WTC11 (cell line): ENCODE measurements at regions not wholly inside any gene's neighbourhood (a gene's known extent, or its start where the extent isn't known, plus 50 kb on each side); places are given as distances from the start of the nearest gene placed in this dataset.

Experiments used
- ATAC-seq: fragments of 200-7000 bp; cut with Tn5 transposase; 2 replicates; pipeline ENCODE4 v1.10.0; 2021; ENCODE audit warnings: mild to moderate bottlenecking, moderate library complexity
- CTCF ChIA-PET: fragments of 300-600 bp; sonication (Branson Sonifier 250); formaldehyde crosslinking; loops from one replicate; lab custom pipeline; 2021; ENCODE audit warnings: antibody characterized with exemption; lab: Charles Lee
- POLR2A ChIA-PET: fragments of 350-600 bp; sonication (Branson Sonifier 250); formaldehyde crosslinking; loops from one replicate; lab custom pipeline; 2021; ENCODE audit warnings: antibody characterized with exemption; lab: Charles Lee
- DNase-seq: peaks from one replicate; pipeline ENCODE4 v3.0.0; 2021; ENCODE audit warnings: low spot score
- H3K27ac Mint-ChIP-seq: 2 replicates; pipeline ENCODE4 v1.8.0; 2021; ENCODE audit warnings: mixed read lengths
- H3K27me3 Mint-ChIP-seq: 2 replicates; pipeline ENCODE4 v1.8.0; 2021; ENCODE audit warnings: low read depth, mild to moderate bottlenecking, moderate library complexity, mixed read lengths
- H3K36me3 Mint-ChIP-seq: 2 replicates; pipeline ENCODE4 v1.8.0; 2021; ENCODE audit warnings: mixed read lengths
- H3K4me1 Mint-ChIP-seq: 2 replicates; pipeline ENCODE4 v1.8.0; 2022; ENCODE audit warnings: mixed read lengths
- H3K4me3 Mint-ChIP-seq: 2 replicates; pipeline ENCODE4 v1.8.0; 2021; ENCODE audit warnings: mild to moderate bottlenecking, moderate library complexity, mixed read lengths
- H3K9me3 Mint-ChIP-seq: 2 replicates; pipeline ENCODE4 v1.8.0; 2021; ENCODE audit warnings: mixed read lengths
- ARID4B ChIP-seq: sonication (generic); formaldehyde crosslinking; IDR thresholded peaks from 2 replicates; pipeline ENCODE4 v1.8.0; 2023; ENCODE audit warnings: missing genetic modification reagents, mild to moderate bottlenecking, borderline replicate concordance
- CREB1 ChIP-seq: sonication (generic); formaldehyde crosslinking; IDR thresholded peaks from 2 replicates; pipeline ENCODE4 v1.8.0; 2023; ENCODE audit warnings: mild to moderate bottlenecking, missing genetic modification reagents
- E2F4 ChIP-seq: sonication (generic); formaldehyde crosslinking; IDR thresholded peaks from 2 replicates; pipeline ENCODE4 v1.8.1; 2022; ENCODE audit warnings: low read depth, mild to moderate bottlenecking, moderate library complexity, missing genetic modification reagents, borderline replicate concordance
- FOXJ3 ChIP-seq: sonication (generic); formaldehyde crosslinking; IDR thresholded peaks from 2 replicates; pipeline ENCODE4 v1.9.0; 2021; ENCODE audit warnings: missing genetic modification reagents, mild to moderate bottlenecking, borderline replicate concordance
- FOXP4 ChIP-seq: sonication (generic); formaldehyde crosslinking; IDR thresholded peaks from 2 replicates; pipeline ENCODE4 v1.8.0; 2022; ENCODE audit warnings: mild to moderate bottlenecking, missing genetic modification reagents
- GTF2I ChIP-seq: fragments of 250-450 bp; sonication (Bioruptor Pico); conservative IDR thresholded peaks from 2 replicates; pipeline ENCODE4 v1.4.0; 2021; ENCODE audit warnings: mild to moderate bottlenecking
- HMGXB4 ChIP-seq: sonication (generic); formaldehyde crosslinking; IDR thresholded peaks from 2 replicates; pipeline ENCODE4 v1.8.1; 2023; ENCODE audit warnings: mild to moderate bottlenecking, moderate library complexity, missing genetic modification reagents
- MAX ChIP-seq: sonication (generic); formaldehyde crosslinking; IDR thresholded peaks from 2 replicates; pipeline ENCODE4 v1.8.0; 2022; ENCODE audit warnings: mild to moderate bottlenecking, missing genetic modification reagents
- MXD4 ChIP-seq: fragments of 250-450 bp; sonication (Bioruptor Pico); IDR thresholded peaks from 2 replicates; pipeline ENCODE4 v1.8.0; 2021; ENCODE audit warnings: mild to moderate bottlenecking, moderate library complexity, borderline replicate concordance
- OVOL2 ChIP-seq: fragments of 250-450 bp; sonication (Bioruptor Pico); IDR thresholded peaks from 2 replicates; pipeline ENCODE4 v1.9.0; 2021; ENCODE audit warnings: mild to moderate bottlenecking, borderline replicate concordance
- PRDM15 ChIP-seq: sonication (generic); formaldehyde crosslinking; IDR thresholded peaks from 2 replicates; pipeline ENCODE4 v1.8.0; 2022; ENCODE audit warnings: missing genetic modification reagents
- ZNF219 ChIP-seq: sonication (generic); formaldehyde crosslinking; IDR thresholded peaks from 2 replicates; pipeline ENCODE4 v1.8.0; 2023; ENCODE audit warnings: missing genetic modification reagents, mild to moderate bottlenecking, borderline replicate concordance
- ZNF263 ChIP-seq: sonication (generic); formaldehyde crosslinking; IDR thresholded peaks from 2 replicates; pipeline ENCODE4 v1.8.1; 2022; ENCODE audit warnings: low read depth, mild to moderate bottlenecking, moderate library complexity, missing genetic modification reagents
- ZNF423 ChIP-seq: fragments of 250-450 bp; sonication (Bioruptor Pico); IDR thresholded peaks from 2 replicates; pipeline ENCODE4 v2.1.2; 2022; ENCODE audit warnings: mild to moderate bottlenecking, moderate library complexity
- ZNF671 ChIP-seq: fragments of 250-450 bp; sonication (Bioruptor Pico); IDR thresholded peaks from 2 replicates; pipeline ENCODE4 v1.8.0; 2021; ENCODE audit warnings: mild to moderate bottlenecking
- ZSCAN18 ChIP-seq: fragments of 250-450 bp; sonication (Bioruptor Pico); IDR thresholded peaks from 2 replicates; pipeline ENCODE4 v2.1.2; 2022; ENCODE audit warnings: mild to moderate bottlenecking, moderate library complexity

GRCh38 chr13:26494571-26495195, 62.8 kb upstream of the WASF3 start (continued):
- no peak for TF ChIP-seq ZSCAN18 (CRISPR knock-in tag)
- TF ChIP-seq E2F4 (CRISPR knock-in tag) = no peak
- TF ChIP-seq PRDM15 (CRISPR knock-in tag) = no peak
- TF ChIP-seq GTF2I (CRISPR knock-in tag) = no peak
- no peak for TF ChIP-seq ZNF263 (CRISPR knock-in tag)
- no peak for TF ChIP-seq FOXP4 (CRISPR knock-in tag)
- TF ChIP-seq, all 79 proteins: peak for 0

- TF ChIP-seq ZNF263 (CRISPR knock-in tag) (no peak), ZNF671 (no peak)
- H3K9me3 Mint-ChIP-seq = no peaks in the 10 kb centered on the region
- no peaks in the 10 kb centered on the region; the same call in 1 of the 2 replicates for H3K27me3 Mint-ChIP-seq
- ChIA-PET POLR2A (interaction anchor here (0.7 kb wide), 1 partner anchor 249 kb away, joined by 4 read pairs; no protein-coding TSS in a partner anchor), CTCF (interaction anchor here (0.5 to 4.0 kb wide), 22 partner anchors 9 to 434 kb away, joined by 3 to 51 read pairs (median 6); no protein-coding TSS in a partner anchor)
- DNase-seq (no peak), ATAC-seq (no peak)
- no peak overlapping the region for H3K4me3 Mint-ChIP-seq
- no peak overlapping the region for H3K27ac Mint-ChIP-seq
- peaks cover 19% of the 10 kb centered on the region for H3K4me1 Mint-ChIP-seq
- H3K36me3 Mint-ChIP-seq = no peaks in the 10 kb centered on the region
These were observed 61.7 kb upstream of the WASF3 start for GRCh38 chr13:26495750-26496149.

GRCh38 chr13:26497968-26498511, 59.4 kb upstream of the WASF3 start:
- H3K4me1 Mint-ChIP-seq = peaks cover 29% of the 10 kb centered on the region
- H3K36me3 Mint-ChIP-seq = no peaks in the 10 kb centered on the region
- no peaks in the 10 kb centered on the region for H3K9me3 Mint-ChIP-seq
- CTCF ChIA-PET = interaction anchor here (2.6 to 3.4 kb wide), 3 partner anchors 23 to 312 kb away, joined by 15 to 51 read pairs (median 32); no protein-coding TSS in a partner anchor
- no peak overlapping the region for H3K27ac Mint-ChIP-seq
- no peak for ATAC-seq
- POLR2A ChIA-PET = no interaction called here
- DNase-seq = no peak
- H3K27me3 Mint-ChIP-seq = no peaks in the 10 kb centered on the region; the same call in 1 of the 2 replicates
- H3K4me3 Mint-ChIP-seq = no peak overlapping the region
- TF ChIP-seq MXD4 (CRISPR knock-in tag) (no peak), OVOL2 (no peak), HMGXB4 (CRISPR knock-in tag) (no peak), ZNF219 (CRISPR knock-in tag) (no peak), ZNF423 (CRISPR knock-in tag) (no peak), CREB1 (CRISPR knock-in tag) (no peak), FOXJ3 (no peak), ARID4B (CRISPR knock-in tag) (no peak), MAX (CRISPR knock-in tag) (no peak)
